ENCODE measurements at regions not wholly inside any gene's neighbourhood (a gene's known extent, or its start where the extent isn't known, plus 50 kb on each side); places are given as distances from the start of the nearest gene placed in this dataset.
A peak's percentile ranks its signal among the peaks of the same experiment; 100 is the strongest.

DNA sequence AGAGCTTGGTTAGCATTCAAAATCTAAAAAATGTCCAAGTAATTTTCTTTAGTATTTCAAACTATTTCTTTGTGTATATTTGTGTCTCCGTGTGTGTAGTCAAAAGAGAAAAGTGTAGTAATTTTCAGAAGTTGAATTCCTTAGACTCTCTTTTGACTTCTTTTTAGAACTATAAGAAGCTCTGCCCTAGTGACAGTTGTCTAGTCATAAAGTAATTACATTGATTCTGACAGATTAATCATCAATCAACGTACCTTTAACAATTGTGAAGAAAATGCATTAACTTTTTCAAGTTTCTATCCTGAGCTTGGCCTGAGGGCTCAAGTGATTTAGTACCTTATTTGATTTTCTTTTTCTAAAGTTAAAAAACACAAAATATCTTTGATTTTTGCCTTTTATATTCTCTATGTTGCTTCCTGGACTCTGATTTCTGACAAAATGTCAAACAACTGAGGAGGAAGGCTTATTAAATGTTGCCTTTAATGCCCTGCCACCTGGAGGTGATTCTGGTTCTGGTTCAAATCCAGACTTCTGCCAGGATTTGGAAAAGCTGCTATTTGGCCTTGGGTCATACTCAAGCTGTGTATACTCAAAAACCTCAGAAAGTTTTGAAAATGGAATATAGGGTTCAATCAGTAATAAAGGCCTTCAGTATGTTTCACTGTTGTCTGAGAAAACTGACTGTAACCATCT lies 653.6 kb downstream of the NSUN3 start:
- BruUV-seq (replicated peaks) = no TSS peak
- H3K4me1 ChIP-seq (ENCODE audit: insufficient read depth, low read length, poor library complexity, severe bottlenecking) = no peaks in the 10 kb centered on the region
- no peaks in the 10 kb centered on the region for H3K36me3 ChIP-seq (ENCODE audit: insufficient read depth, low read length, poor library complexity, severe bottlenecking)
- CTCF ChIA-PET = no interaction called here
- TF ChIP-seq, protein P1, sequence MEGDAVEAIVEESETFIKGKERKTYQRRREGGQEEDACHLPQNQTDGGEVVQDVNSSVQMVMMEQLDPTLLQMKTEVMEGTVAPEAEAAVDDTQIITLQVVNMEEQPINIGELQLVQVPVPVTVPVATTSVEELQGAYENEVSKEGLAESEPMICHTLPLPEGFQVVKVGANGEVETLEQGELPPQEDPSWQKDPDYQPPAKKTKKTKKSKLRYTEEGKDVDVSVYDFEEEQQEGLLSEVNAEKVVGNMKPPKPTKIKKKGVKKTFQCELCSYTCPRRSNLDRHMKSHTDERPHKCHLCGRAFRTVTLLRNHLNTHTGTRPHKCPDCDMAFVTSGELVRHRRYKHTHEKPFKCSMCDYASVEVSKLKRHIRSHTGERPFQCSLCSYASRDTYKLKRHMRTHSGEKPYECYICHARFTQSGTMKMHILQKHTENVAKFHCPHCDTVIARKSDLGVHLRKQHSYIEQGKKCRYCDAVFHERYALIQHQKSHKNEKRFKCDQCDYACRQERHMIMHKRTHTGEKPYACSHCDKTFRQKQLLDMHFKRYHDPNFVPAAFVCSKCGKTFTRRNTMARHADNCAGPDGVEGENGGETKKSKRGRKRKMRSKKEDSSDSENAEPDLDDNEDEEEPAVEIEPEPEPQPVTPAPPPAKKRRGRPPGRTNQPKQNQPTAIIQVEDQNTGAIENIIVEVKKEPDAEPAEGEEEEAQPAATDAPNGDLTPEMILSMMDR (conservative IDR thresholded peaks at IDR 0.05; ENCODE audit: low read depth, low read length) = no peak
- no peak for TF ChIP-seq EZH2 (IDR thresholded peaks at IDR 0.05; ENCODE audit: borderline replicate concordance, low read depth, low read length, poor library complexity, severe bottlenecking)
- no peaks in the 10 kb centered on the region for H3K27me3 ChIP-seq (replicated peaks; ENCODE audit: insufficient read depth, low read depth, low read length, poor library complexity)
- no peak overlapping the region for H3K4me3 ChIP-seq (ENCODE audit: low read depth, low read length, poor library complexity, severe bottlenecking)
- intact Hi-C loops (cut with micrococcal nuclease; ENCODE audit: unreplicated experiment) = no loop called here
- no peak overlapping the region for H3K27ac ChIP-seq (ENCODE audit: low read depth, low read length, poor library complexity, severe bottlenecking)
- peaks cover 3% of the 10 kb centered on the region for H3K9me3 ChIP-seq (ENCODE audit: low read depth, low read length, poor library complexity, severe bottlenecking)
- POLR2A ChIA-PET (ENCODE audit: low non-redundant PET) = no interaction called here
- no peak for DNase-seq (ENCODE audit: low spot score)

DNA sequence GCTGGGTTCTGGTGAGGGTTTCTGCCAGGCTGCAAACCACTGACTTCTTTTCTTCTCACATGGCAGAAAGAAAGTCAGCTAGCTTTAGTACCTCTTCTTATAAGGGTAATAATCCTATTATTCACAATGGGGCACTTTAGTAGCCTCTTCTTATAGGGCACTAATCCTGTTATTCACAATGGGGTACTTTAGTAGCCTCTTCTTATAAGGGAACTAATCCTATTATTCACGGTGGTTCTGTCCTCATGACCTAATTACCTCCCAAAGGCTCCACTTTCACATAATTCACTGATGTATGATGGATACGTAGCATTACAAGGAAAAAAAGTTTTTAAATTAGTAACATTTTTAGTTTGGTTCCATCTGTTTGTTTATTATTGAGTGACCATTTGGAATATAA lies 671.3 kb downstream of the NSUN3 start:
- CTCF ChIA-PET = no interaction called here
- TF ChIP-seq, protein P1 (conservative IDR thresholded peaks at IDR 0.05; ENCODE audit: low read depth, low read length) = no peak
- no peak for TF ChIP-seq EZH2 (IDR thresholded peaks at IDR 0.05; ENCODE audit: borderline replicate concordance, low read depth, low read length, poor library complexity, severe bottlenecking)
- Histone ChIP-seq H3K4me1 (ENCODE audit: insufficient read depth, low read length, poor library complexity, severe bottlenecking) (no peaks in the 10 kb centered on the region), H3K9me3 (ENCODE audit: low read depth, low read length, poor library complexity, severe bottlenecking) (no peaks in the 10 kb centered on the region), H3K4me3 (ENCODE audit: low read depth, low read length, poor library complexity, severe bottlenecking) (no peak overlapping the region), H3K27ac (ENCODE audit: low read depth, low read length, poor library complexity, severe bottlenecking) (no peak overlapping the region), H3K27me3 (replicated peaks; ENCODE audit: insufficient read depth, low read depth, low read length, poor library complexity) (no peaks in the 10 kb centered on the region), H3K36me3 (ENCODE audit: insufficient read depth, low read length, poor library complexity, severe bottlenecking) (no peaks in the 10 kb centered on the region)
- intact Hi-C loops (cut with micrococcal nuclease; ENCODE audit: unreplicated experiment) = no loop called here
- peak; percentile 10 for DNase-seq (ENCODE audit: low spot score)
- no TSS peak for BruUV-seq (replicated peaks)
- POLR2A ChIA-PET (ENCODE audit: low non-redundant PET) = no interaction called here

DNA sequence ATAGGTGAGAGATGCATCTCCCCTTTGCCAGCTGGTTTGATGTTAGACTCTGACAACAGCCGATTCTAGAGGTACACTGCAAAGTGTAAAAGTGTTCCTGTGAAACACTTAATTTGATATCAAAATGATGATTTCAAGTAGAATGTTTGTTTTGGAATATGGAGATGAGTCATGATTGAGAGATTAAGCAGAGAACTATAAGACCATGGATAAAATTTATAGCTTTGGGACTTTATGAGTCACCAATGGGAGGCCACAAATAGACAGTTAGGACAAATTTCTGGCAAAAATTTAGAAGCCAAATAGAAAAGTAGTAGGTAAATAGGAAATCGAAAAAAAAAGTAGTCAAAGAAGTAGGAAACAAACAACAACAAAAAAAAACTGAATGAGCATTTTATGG lies 672.5 kb downstream of the NSUN3 start:
- no peaks in the 10 kb centered on the region for H3K4me1 ChIP-seq (ENCODE audit: insufficient read depth, low read length, poor library complexity, severe bottlenecking)
- CTCF ChIA-PET = no interaction called here
- POLR2A ChIA-PET (ENCODE audit: low non-redundant PET) = no interaction called here

More for the DNA sequence above, 672.5 kb downstream of the NSUN3 start:
- Histone ChIP-seq H3K27me3 (replicated peaks; ENCODE audit: insufficient read depth, low read depth, low read length, poor library complexity) (no peaks in the 10 kb centered on the region), H3K9me3 (ENCODE audit: low read depth, low read length, poor library complexity, severe bottlenecking) (no peaks in the 10 kb centered on the region), H3K36me3 (ENCODE audit: insufficient read depth, low read length, poor library complexity, severe bottlenecking) (no peaks in the 10 kb centered on the region), H3K4me3 (ENCODE audit: low read depth, low read length, poor library complexity, severe bottlenecking) (no peak overlapping the region), H3K27ac (ENCODE audit: low read depth, low read length, poor library complexity, severe bottlenecking) (no peak overlapping the region)
- intact Hi-C loops (cut with micrococcal nuclease; ENCODE audit: unreplicated experiment) = no loop called here
- BruUV-seq (replicated peaks) = no TSS peak
- DNase-seq (ENCODE audit: low spot score) = no peak
- TF ChIP-seq EZH2 (IDR thresholded peaks at IDR 0.05; ENCODE audit: borderline replicate concordance, low read depth, low read length, poor library complexity, severe bottlenecking) = no peak
- TF ChIP-seq, protein P1 (conservative IDR thresholded peaks at IDR 0.05; ENCODE audit: low read depth, low read length) = no peak

All from A673 (cell line).